HL-60 (cell line): ENCODE measurements at regions not wholly inside any gene's neighbourhood (a gene's known extent, or its start where the extent isn't known, plus 50 kb on each side); places are given as distances from the start of the nearest gene placed in this dataset.

Experiments used
- DNase-seq, 2 experiments: peaks; one replicate each; pipeline ENCODE4 v3.0.0-alpha.2; 2010 to 2020; ENCODE audit warnings: low read depth in 1 of 2, low spot score in 1 of 2
- H3K27ac ChIP-seq: fragments of 250-450 bp; sonication (Bioruptor Pico); replicated peaks from 2 replicates; pipeline ENCODE4 v1.5.1; 2020; ENCODE audit warnings: mild to moderate bottlenecking, moderate library complexity
- H3K27me3 ChIP-seq: fragments of 250-450 bp; sonication (Bioruptor Pico); 2 replicates; pipeline ENCODE4 v1.5.1; 2021; ENCODE audit warnings: mild to moderate bottlenecking, moderate library complexity; ENCODE audit not compliant: insufficient read depth, poor library complexity, severe bottlenecking
- H3K4me3 ChIP-seq: replicated peaks from 2 replicates; pipeline ENCODE4 v1.5.1; 2011; ENCODE audit warnings: mild to moderate bottlenecking, control low read depth, low read length; ENCODE audit not compliant: insufficient read depth
- CTCF ChIP-seq: IDR thresholded peaks from one replicate; pipeline ENCODE4 v1.5.1; 2011; ENCODE audit warnings: low read length, control low read depth, inconsistent platforms; ENCODE audit not compliant: insufficient read depth
- GABPA ChIP-seq: IDR thresholded peaks from 2 replicates; pipeline ENCODE4 v1.6.1; 2012; ENCODE audit warnings: low read depth
- POLR2AphosphoS5 ChIP-seq: IDR thresholded peaks from 2 replicates; pipeline ENCODE4 v1.6.1; 2012; ENCODE audit warnings: low read depth
- REST ChIP-seq: IDR thresholded peaks from 2 replicates; pipeline ENCODE4 v1.6.1; 2012; ENCODE audit warnings: low read depth; ENCODE audit not compliant: insufficient replicate concordance
- SPI1 ChIP-seq: IDR thresholded peaks from 2 replicates; pipeline ENCODE4 v1.6.1; 2012; ENCODE audit warnings: low read depth, mild to moderate bottlenecking, borderline replicate concordance

- DNase-seq = no peak
- H3K27ac ChIP-seq = no peak overlapping the region
- TF ChIP-seq SPI1 (no peak), GABPA (no peak), POLR2AphosphoS5 (no peak), REST (no peak), CTCF (no peak)
- H3K27me3 ChIP-seq = peaks cover 4% of the 10 kb centered on the region
- H3K4me3 ChIP-seq = no peak overlapping the region
These were observed 176.9 kb downstream of the FAT3 start for GRCh38 chr11:92401520-92401919.

- no peak for TF ChIP-seq GABPA
- TF ChIP-seq REST = no peak
- no peak for TF ChIP-seq CTCF
- TF ChIP-seq SPI1 = no peak
- TF ChIP-seq POLR2AphosphoS5 = no peak
- DNase-seq = no peak
- H3K4me3 ChIP-seq = no peak overlapping the region
These were observed 181.9 kb downstream of the FAT3 start for GRCh38 chr11:92406472-92406871.

GRCh38 chr11:92409355-92409754 lies 184.7 kb downstream of the FAT3 start:
- DNase-seq = no peak
- H3K27ac ChIP-seq = no peak overlapping the region
- TF ChIP-seq SPI1 = no peak
- TF ChIP-seq POLR2AphosphoS5 = no peak
- no peak for TF ChIP-seq REST
- TF ChIP-seq CTCF = no peak
- no peak for TF ChIP-seq GABPA
- H3K27me3 ChIP-seq = no peaks in the 10 kb centered on the region
- H3K4me3 ChIP-seq = no peak overlapping the region

More at GRCh38 chr11:92406472-92406871, 181.9 kb downstream of the FAT3 start:
- Histone ChIP-seq H3K27me3 (no peaks in the 10 kb centered on the region), H3K27ac (no peak overlapping the region)
